Neural progenitor cell (in vitro differentiated cells): ENCODE measurements at regions not wholly inside any gene's neighbourhood (a gene's known extent, or its start where the extent isn't known, plus 50 kb on each side); places are given as distances from the start of the nearest gene placed in this dataset.

ENCODE experiments used
- EZH2 ChIP-seq: fragments of 200-600 bp; sonication (generic); IDR thresholded peaks from 2 replicates; pipeline ENCODE4 v1.6.1; 2017; ENCODE audit warnings: antibody characterized with exemption, mild to moderate bottlenecking, moderate library complexity
- TF ChIP-seq, protein P1 (sequence below): fragments of 200-600 bp; sonication (generic); IDR thresholded peaks from 2 replicates; pipeline ENCODE4 v1.5.1; 2017; ENCODE audit warnings: antibody characterized with exemption, mild to moderate bottlenecking

DNA sequence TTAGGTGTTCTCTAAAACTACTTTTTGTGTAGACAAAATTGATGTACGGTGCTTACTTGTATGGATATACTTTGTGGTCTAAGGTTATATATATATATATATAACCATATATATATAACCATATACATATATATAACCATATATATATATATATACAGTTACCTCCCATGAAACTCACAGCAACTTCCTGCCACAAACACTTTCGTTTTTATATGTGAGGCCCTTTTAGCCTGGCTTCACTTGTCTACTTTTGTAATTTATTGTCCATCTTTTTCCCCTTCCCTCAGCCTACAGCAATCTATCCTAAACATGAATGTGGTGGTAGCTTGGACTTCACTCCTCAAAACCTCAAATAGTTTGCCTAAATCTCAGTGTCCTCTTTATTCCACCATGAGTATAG lies 72.8 kb upstream of the NPFFR2 start:
- TF ChIP-seq, protein P1, sequence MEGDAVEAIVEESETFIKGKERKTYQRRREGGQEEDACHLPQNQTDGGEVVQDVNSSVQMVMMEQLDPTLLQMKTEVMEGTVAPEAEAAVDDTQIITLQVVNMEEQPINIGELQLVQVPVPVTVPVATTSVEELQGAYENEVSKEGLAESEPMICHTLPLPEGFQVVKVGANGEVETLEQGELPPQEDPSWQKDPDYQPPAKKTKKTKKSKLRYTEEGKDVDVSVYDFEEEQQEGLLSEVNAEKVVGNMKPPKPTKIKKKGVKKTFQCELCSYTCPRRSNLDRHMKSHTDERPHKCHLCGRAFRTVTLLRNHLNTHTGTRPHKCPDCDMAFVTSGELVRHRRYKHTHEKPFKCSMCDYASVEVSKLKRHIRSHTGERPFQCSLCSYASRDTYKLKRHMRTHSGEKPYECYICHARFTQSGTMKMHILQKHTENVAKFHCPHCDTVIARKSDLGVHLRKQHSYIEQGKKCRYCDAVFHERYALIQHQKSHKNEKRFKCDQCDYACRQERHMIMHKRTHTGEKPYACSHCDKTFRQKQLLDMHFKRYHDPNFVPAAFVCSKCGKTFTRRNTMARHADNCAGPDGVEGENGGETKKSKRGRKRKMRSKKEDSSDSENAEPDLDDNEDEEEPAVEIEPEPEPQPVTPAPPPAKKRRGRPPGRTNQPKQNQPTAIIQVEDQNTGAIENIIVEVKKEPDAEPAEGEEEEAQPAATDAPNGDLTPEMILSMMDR: no peak
- no peak for TF ChIP-seq EZH2
